Endothelial cell of umbilical vein (primary cell): ENCODE measurements at regions not wholly inside any gene's neighbourhood (a gene's known extent, or its start where the extent isn't known, plus 50 kb on each side); places are given as distances from the start of the nearest gene placed in this dataset.

Source experiments
- BruUV-seq: library from RNA; stranded (reverse); fragments of 400-500 nt; replicated peaks from 2 replicates; lab custom pipeline; 2021; lab: Mats Ljungman, UMichigan
- CTCF ChIA-PET: fragments of 300-600, 350-600 bp; sonication (Branson Sonifier 250); formaldehyde crosslinking; loops from one replicate; lab custom pipeline; 2021; ENCODE audit warnings: antibody characterized with exemption, inconsistent platforms; lab: Charles Lee
- POLR2A ChIA-PET: fragments of 300-600, 350-600 bp; sonication (Branson Sonifier 250); formaldehyde crosslinking; loops from one replicate; lab custom pipeline; 2021; ENCODE audit warnings: antibody characterized with exemption, inconsistent platforms; lab: Charles Lee
- DNase-seq: peaks from one replicate; pipeline ENCODE4 v3.0.0-alpha.2; 2011; ENCODE audit warnings: low read depth, low spot score
- FAIRE-seq: peaks from 2 replicates; lab custom pipeline; 2011; peaks lifted over from hg19 to GRCh38; lab: Jason Lieb, UNC
- H2AFZ ChIP-seq: 2 replicates; pipeline ENCODE4 v1.6.0; 2012; ENCODE audit warnings: low read depth, low read length, control low read depth, inconsistent platforms
- H3K27ac ChIP-seq: 2 replicates; pipeline ENCODE4 v1.5.1; 2011; ENCODE audit warnings: low read depth, mild to moderate bottlenecking, control low read depth, low read length, moderate library complexity; ENCODE audit not compliant: insufficient read depth
- H3K27me3 ChIP-seq, 2 experiments: 2 replicates each; pipeline versions ENCODE4 v1.6.0 to v1.6.1; 2011; ENCODE audit warnings: low read length in 2 of 2, mixed read lengths in 1 of 2; ENCODE audit not compliant: control insufficient read depth in 2 of 2, insufficient read depth in 2 of 2
- H3K36me3 ChIP-seq, 2 experiments: 2 replicates in 1 of 2; 3 replicates in 1 of 2; pipeline ENCODE4 v1.5.1; 2011; ENCODE audit warnings: low read length in 2 of 2, mild to moderate bottlenecking in 1 of 2, moderate library complexity in 1 of 2; ENCODE audit not compliant: control insufficient read depth in 2 of 2, insufficient read depth in 2 of 2; ENCODE audit errors: extremely low read depth in 1 of 2
- H3K4me1 ChIP-seq: 3 replicates; pipeline ENCODE4 v1.5.1; 2011; ENCODE audit warnings: mild to moderate bottlenecking, low read length; ENCODE audit not compliant: control insufficient read depth, insufficient read depth; ENCODE audit errors: extremely low read depth
- H3K4me2 ChIP-seq: 2 replicates; pipeline ENCODE4 v1.6.1; 2011; ENCODE audit warnings: low read length, control low read depth, mixed read lengths; ENCODE audit not compliant: insufficient read depth
- H3K4me3 ChIP-seq, 3 experiments: fragments of 200-600 bp in 1 of 3; sonication (generic), shearing (Covaris generic) in 1 of 3; replicated peaks in 1 of 3; 2 replicates each; pipeline ENCODE4 v1.5.1; 2011 to 2016; ENCODE audit warnings: control low read depth in 3 of 3, low read length in 3 of 3, mild to moderate bottlenecking in 2 of 3, inconsistent platforms in 1 of 3, low read depth in 1 of 3, moderate library complexity in 1 of 3; ENCODE audit not compliant: insufficient read depth in 1 of 3
- H3K79me2 ChIP-seq: 2 replicates; pipeline ENCODE4 v1.6.0; 2012; ENCODE audit warnings: low read length, inconsistent platforms; ENCODE audit not compliant: control insufficient read depth, insufficient read depth
- H3K9ac ChIP-seq: replicated peaks from 2 replicates; pipeline ENCODE3; 2011; ENCODE audit warnings: low read length, control low read depth; ENCODE audit not compliant: insufficient read depth; ENCODE audit errors: extremely low read depth
- H3K9me1 ChIP-seq: replicated peaks from 3 replicates; pipeline ENCODE4 v1.6.0; 2011; ENCODE audit warnings: mild to moderate bottlenecking, low read length; ENCODE audit not compliant: control insufficient read depth, insufficient read depth; ENCODE audit errors: extremely low read depth
- H3K9me3 ChIP-seq: replicated peaks from 2 replicates; pipeline ENCODE4 v1.5.1; 2012; ENCODE audit warnings: low read length, inconsistent platforms; ENCODE audit not compliant: control insufficient read depth, insufficient read depth
- H4K20me1 ChIP-seq: replicated peaks from 2 replicates; pipeline ENCODE3; 2011; ENCODE audit warnings: mild to moderate bottlenecking, low read length; ENCODE audit not compliant: control insufficient read depth, insufficient read depth; ENCODE audit errors: extremely low read depth
- GATA2 ChIP-seq: IDR thresholded peaks from 2 replicates; pipeline ENCODE4 v1.7.0; 2011; ENCODE audit warnings: low read depth, mild to moderate bottlenecking, moderate library complexity, mixed read lengths, low read length; ENCODE audit not compliant: insufficient read length, insufficient read depth
- JUN ChIP-seq: IDR thresholded peaks from 2 replicates; pipeline ENCODE4 v1.6.1; 2011; ENCODE audit warnings: borderline replicate concordance, low read depth; ENCODE audit not compliant: insufficient read length, insufficient read depth
- MYC ChIP-seq: IDR thresholded peaks from one replicate; pipeline ENCODE4 v1.6.1; 2011; ENCODE audit warnings: mild to moderate bottlenecking, low read depth, low read length
- POLR2A ChIP-seq: IDR thresholded peaks from 2 replicates; pipeline ENCODE4 v1.6.1; 2012; ENCODE audit warnings: low read depth, mild to moderate bottlenecking, control low read depth, low read length
- dilution Hi-C: fragments of 300-500 bp; cut with MboI; formaldehyde crosslinking; loops from one replicate; pipeline ENCODE4 v1.15.0; 2019; ENCODE audit warnings: low sequenced_read_pairs; ENCODE audit not compliant: extremely low pct_ligation_motif_present
- intact Hi-C: fragments of 100-400 bp; cut with micrococcal nuclease; formaldehyde crosslinking; loops from one replicate; pipeline ENCODE4 v1.10.0; 2022

- H3K27ac ChIP-seq = no peak overlapping the region
- FAIRE-seq (no peak), DNase-seq (no peak)
- POLR2A ChIA-PET = no interaction called here
- H3K4me3 ChIP-seq = no peak overlapping the region
- H3K4me2 ChIP-seq = no peak overlapping the region
- BruUV-seq = no TSS peak
- no peak overlapping the region for H2AFZ ChIP-seq
- dilution Hi-C loops (no loop called here), intact Hi-C loops (no loop called here)
- no peaks in the 10 kb centered on the region for H3K9me1 ChIP-seq
- H3K79me2 ChIP-seq = no peaks in the 10 kb centered on the region
- H3K27me3 ChIP-seq = no peaks in the 10 kb centered on the region
- TF ChIP-seq GATA2 (no peak), POLR2A (no peak), JUN (no peak), MYC (no peak)
- no peaks in the 10 kb centered on the region for H4K20me1 ChIP-seq
- no peaks in the 10 kb centered on the region for H3K4me1 ChIP-seq
- CTCF ChIA-PET = no interaction called here
- peaks cover 5% of the 10 kb centered on the region for H3K9me3 ChIP-seq
- no peaks in the 10 kb centered on the region for H3K36me3 ChIP-seq
- H3K9ac ChIP-seq = no peak overlapping the region
Measured at GRCh38 chr2:829047-829446, 121.6 kb upstream of the SNTG2 start.

- Histone ChIP-seq H3K4me3 (no peak overlapping the region), H3K4me2 (no peak overlapping the region), H3K36me3 (no peaks in the 10 kb centered on the region), H3K4me1 (no peaks in the 10 kb centered on the region), H3K9ac (no peak overlapping the region), H4K20me1 (no peaks in the 10 kb centered on the region), H2AFZ (no peak overlapping the region), H3K27me3 (no peaks in the 10 kb centered on the region), H3K9me3 (peaks cover 8% of the 10 kb centered on the region), H3K9me1 (no peaks in the 10 kb centered on the region), H3K79me2 (no peaks in the 10 kb centered on the region), H3K27ac (no peak overlapping the region)
- intact Hi-C loops = no loop called here
- POLR2A ChIA-PET = no interaction called here
- CTCF ChIA-PET = no interaction called here
- dilution Hi-C loops = no loop called here
- FAIRE-seq = no peak
- DNase-seq = no peak
- TF ChIP-seq POLR2A = no peak
- no TSS peak for BruUV-seq
Measured at GRCh38 chr2:824954-825353, 125.7 kb upstream of the SNTG2 start.
